Epidermal melanocyte (primary cell): ENCODE measurements at regions not wholly inside any gene's neighbourhood (a gene's known extent, or its start where the extent isn't known, plus 50 kb on each side); places are given as distances from the start of the nearest gene placed in this dataset.

ENCODE experiments used
- DNase-seq: peaks from one replicate; pipeline ENCODE4 v3.0.0; 2011; ENCODE audit warnings: low spot score; ENCODE audit not compliant: insufficient read length

DNA sequence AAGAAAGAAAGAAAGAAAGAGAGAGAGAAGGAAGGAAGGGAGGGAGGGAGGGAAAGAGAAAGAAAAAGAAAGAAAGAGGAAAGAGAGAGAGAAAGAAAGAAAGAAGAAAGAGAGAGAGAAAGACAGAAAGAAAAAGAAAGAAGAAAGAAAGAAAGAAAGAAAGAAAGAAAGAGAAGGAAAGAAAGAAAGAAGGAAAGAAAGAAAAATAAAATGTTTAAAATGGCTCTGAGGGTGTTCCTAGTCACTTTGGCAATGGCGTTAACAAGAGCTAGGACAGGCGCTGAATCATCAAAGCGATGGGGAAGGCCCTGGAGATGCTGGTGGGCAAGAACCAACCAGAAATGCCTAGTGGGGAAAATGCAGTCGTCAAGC lies 77.8 kb upstream of the GPC1 start:
- DNase-seq: no peak

DNA sequence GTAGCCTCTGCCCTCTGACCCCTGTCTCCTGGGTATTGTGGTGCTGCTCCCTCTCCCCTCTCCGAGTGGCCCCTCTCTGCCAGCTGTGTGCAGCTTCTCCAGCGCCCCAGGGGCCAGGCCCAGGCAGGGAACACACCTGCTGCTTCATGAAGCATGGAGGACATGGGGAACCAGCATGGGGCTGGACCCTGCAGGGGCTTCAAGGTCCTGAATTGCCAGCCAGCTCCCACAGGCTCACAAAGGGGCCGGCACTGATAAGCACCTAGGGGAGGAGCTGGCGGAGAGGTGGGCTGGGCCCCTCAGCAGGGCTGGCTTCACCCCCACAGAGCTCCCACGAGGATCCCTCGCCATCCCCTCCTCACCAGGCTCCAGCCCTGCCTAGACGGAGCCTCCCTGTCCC lies 77.4 kb upstream of the GPC1 start:
- DNase-seq: no peak

DNA sequence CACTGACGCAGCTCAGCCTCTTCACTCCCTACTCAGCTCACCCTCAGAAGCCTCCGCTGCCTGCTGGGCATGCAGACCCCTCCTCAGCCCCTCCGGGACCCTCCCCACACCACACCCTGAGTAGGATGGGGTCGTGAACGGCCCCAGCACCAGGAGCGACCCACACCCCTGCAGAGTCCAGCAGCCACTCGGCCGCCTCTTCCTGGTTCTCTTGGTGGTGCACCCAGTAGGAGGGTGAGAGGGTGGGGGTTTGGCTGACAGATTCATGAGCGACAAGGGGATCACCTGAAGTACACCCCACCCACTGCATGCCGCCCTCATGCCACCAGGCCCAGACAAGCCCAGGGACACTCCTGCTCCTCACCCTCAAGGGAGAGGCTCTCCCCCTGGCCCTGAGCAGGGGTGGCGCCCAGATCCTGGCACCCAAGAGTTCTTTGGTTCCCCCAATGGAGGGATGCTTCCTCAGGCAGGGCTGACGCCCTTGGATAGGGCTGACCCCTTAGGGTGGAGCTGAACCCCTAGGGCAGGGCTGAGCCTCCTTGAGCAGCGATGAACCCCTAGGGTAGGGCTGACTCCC lies 76.6 kb upstream of the GPC1 start:
- DNase-seq: no peak

DNA sequence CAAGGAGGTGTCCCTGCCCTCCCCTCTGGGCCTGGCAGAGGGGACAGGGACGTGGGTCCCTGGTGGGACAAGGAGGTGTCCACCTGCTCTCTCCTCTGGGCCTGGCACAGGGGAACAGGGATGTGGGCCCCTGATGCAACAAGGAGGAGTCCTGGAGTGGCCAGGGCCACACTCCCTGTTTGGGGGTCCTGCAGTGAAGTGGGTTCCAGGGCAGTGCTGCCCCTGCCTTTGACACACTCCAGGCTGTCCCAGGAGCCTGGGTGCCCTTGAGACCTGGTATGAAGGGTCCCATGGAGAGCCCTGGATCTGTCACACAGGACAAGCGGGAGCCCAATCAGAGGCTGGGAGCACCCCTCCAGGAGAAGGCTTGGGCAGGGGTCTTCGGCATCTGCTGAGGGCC lies 75.8 kb upstream of the GPC1 start:
- no peak for DNase-seq

DNA sequence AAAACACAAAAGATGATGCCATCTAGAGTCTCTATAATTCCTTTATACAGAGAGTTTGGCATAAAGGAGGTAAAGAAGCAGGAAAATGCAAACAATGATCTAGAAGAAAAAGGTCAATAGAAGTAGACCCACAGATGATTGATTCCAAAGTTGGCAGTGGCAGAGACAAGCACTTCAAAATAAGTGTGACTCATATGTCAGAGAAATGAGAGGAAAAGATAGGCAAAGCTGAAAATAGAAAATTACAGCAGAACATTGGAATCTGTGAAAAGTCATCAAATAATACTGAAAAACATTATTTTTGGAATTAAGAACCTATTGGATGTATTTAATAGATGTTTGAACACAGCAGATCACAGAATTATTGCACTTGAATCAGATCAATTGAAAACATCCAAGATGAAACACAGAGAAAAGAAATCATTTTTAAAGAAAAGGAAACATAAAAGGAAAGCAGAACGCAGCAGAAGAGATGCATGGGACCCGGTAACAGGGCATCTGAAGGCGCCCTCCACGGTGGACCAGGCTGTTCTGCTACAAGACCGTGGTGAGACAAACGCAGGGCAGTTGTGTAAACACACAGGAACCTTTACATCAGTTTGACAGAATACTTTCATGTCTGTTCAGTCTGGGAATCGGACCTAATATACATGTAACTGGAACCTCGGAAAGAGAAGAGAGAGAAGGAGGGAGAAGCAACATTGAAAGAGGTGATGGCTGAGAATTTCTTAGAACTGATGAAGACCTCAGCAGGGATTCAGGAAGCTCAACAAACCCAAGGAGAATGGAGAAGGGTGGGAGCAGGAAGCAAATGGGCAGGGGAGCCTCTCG lies 74.6 kb upstream of the GPC1 start:
- no peak for DNase-seq

DNA sequence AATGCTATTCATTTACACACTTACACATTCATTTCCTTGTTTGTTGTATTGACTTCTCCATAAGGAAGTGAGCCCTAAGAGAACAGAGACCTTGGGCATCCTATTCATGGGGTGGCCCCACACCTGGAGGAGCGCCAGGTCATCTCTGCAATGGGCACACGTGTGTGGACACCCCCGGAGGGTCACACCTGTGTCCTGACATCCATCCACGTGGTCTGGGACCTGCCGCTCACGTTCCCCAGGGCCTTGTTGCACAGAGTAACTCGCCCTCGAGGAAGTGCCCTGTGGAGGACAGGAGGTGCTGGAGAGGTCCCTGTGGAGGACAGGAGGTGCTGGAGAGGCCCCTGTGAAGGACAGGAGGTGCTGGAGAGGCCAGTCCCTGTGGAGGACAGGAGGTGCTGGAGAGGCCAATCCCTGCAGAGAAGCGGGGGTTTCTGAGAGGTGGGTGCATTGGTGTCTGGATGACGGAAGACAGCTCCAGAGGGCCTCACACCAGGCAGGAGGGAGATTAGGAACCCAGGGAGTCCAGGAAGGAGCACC lies 73.2 kb upstream of the GPC1 start:
- DNase-seq: no peak

DNA sequence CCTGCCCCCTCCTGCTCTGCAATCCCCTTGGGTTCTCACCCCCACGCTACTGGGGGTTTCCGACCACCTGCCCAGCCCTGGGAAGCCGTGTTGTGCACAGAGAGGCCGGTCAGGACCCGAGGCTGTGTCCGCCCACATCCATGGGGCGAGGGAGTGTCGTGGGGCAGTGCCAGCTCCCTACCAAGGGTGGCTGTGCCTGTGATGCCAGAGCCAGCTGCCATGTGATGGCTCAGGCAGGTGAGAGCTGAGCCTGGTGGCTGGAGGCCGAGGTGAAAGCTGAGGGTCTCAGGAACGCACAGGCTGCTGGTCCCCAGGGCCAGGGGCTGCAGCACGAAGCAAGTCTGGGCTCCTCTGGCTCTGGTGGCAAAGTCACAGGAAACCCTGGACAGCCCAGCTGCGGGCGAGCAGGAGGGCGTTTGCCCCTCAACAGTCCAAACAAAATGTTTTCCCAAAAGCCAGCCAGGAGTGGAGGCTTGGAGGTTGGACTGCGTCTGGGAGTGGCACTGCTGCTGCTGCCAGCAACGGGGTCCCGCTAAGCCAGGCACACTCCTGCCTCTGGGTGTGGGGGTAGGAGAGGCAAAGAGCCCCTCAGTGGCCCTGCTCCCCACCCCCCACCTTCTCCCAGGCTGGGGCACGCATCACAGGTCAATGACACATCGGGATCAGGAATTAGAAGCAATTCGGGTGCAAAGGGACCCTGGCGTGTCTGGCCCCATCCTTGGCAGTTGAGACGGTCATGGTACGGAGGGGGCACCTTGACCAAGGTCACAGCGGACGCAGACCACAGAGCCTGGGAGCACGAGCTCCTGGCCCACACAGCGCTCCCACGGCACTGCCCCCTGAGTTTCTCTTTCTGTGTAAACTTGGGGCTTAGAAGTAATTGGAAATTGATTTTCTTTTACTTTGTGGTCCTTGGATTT lies 72.4 kb upstream of the GPC1 start:
- no peak for DNase-seq

DNA sequence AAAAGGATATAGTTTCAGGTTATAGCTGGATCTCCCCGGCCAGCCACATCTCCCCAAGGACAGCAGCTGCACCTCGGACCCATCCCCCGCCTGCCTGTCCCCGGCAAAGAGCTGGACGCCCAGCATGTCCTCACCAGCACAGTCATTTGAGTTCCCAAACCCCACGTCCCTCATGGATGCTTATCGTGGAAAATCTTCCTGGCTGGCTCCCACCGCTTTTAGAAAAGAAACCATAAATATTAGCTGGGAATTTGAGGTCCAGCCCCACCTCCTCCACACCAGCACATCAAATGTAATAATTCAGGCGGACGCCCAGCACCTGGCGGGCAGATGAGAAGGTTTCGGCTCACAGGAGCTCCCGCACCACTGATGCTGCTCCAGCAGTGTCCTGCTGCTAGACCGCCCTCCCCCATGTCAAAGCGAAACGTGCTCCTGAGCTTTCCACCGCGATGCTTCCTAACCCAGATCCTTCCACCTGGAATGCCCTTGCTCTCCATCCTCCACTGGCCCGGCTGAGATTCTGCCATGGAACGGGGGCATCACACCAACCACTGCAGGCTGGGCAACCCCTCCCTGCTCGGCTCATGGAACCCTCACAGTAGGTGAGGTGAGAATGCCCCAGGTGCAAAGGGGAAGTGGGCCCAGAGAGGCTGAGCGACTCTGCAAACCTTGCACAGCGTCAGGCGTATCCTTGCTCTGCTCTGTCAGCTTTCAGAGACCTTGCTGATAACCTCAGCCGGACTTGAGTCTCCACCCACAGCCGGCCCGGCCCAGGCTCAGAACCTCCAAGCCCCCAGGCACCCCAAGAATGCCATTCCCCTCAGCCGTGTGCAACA lies 71.5 kb upstream of the GPC1 start:
- DNase-seq: no peak

DNA sequence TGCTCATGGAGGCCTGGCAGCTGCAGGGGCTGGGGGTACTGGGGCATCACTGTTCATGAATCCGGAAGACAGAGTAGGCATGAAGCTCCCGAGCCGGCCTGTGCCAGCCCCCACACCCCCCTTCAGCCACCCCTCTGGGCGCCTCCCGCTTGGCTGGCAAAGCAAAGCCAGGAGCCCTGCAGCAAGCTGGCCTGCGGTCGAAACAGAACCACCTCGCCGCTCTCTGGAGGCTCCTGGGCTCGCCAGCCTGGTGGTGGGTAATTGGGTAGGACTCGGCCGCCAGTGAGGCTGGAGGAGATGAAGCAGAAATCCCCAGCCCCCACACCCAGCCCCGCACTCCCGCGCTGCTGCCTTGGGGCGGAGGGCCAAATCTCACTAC lies 70.9 kb upstream of the GPC1 start:
- no peak for DNase-seq

DNA sequence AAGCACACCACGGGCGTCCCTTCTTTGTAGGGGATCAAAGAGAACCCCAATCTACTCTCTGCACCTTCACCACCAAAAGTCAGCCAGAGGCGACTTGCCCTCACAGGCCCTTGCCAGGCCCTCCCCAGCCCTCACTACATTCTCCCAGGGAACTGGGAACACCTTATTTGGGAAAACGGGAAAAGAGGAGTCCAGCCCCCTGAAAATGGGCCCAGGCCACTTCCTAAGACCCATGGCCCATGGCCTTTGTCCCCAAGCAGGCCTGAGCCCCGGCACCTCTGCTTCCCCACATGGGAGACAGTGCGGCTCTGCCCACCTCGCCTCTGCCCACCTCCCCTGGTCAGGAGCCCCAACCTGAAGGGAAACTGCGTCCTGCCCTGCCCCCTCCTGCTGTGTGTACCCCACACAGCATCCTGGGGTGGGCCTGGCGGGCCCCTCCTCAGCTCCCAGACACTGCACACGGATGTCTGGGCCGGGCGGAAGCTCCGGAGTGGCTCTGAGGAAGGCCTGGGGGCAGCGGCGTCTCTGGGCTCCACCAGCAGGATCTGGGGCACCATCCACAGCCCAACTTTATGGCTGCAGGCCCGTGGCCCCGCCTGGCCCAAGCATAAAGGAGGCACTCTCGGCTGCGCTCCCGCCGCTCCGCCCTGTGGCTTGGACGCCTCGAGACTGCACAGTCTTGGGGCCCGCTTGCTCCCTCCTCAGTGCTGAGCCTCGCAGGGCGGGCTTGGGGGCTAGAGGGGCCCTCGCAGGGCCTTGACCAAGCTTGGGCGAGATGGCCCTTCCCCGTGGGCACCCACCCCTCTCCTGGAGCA lies 70.3 kb upstream of the GPC1 start:
- no peak for DNase-seq

DNA sequence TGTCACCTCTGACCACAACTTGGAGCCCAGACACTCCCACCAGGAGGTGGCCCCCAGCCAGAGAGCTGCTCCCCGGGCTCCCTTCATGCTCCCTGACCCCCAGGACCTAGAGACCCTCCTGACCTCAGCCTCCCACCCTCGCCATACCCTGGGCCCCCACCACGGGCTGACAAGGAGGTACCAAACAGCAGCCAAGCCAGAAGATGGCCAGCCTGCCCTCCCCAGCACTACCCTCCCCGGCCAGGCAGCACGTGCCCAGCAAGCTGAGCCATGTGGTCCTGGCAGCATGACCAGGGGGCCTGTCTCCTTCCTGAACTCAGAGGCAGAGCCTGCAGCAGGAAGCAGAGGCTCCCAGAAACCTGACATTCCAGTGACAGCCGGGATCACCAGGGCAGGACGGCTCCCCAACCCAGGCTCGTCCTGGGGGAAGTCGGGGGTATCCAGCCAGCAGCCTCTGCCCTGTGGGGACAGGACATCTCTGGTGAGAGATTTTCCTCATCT lies 69.4 kb upstream of the GPC1 start:
- DNase-seq: no peak

DNA sequence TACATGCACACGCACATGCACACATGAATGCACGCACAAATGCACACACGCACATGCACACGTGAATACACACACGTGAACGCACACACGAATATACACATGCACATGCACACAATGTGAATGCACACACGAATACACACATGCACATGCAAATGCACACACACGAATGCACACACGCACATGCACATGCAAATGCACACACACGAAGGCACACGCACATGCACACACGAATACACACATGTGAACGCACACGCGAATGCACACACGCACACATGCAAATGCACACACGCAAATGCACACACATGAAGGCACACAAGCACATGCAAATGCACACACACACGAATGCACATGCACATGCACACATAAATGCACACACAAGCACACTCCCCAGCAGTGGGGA lies 68.6 kb upstream of the GPC1 start:
- DNase-seq: no peak

DNA sequence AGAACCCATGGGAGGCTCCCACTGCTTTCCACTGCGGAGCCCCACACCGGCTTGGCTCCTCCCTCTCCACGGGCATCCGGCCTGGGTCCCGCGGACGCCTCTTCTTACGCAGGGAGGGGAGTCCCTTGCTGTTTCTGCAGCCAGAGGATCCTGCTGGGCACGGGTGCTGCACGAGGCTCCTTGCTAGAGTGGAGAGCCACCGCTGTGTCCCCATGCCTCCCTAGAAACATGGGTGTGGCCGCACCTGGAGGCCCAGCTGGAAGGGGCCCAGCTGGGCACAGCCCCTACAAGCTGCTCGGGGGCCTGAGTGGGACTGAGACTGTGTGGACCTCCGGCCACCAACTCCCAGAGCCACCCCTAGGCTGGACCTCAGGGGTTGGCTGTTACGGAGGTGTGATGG lies 67.7 kb upstream of the GPC1 start:
- DNase-seq: no peak

DNA sequence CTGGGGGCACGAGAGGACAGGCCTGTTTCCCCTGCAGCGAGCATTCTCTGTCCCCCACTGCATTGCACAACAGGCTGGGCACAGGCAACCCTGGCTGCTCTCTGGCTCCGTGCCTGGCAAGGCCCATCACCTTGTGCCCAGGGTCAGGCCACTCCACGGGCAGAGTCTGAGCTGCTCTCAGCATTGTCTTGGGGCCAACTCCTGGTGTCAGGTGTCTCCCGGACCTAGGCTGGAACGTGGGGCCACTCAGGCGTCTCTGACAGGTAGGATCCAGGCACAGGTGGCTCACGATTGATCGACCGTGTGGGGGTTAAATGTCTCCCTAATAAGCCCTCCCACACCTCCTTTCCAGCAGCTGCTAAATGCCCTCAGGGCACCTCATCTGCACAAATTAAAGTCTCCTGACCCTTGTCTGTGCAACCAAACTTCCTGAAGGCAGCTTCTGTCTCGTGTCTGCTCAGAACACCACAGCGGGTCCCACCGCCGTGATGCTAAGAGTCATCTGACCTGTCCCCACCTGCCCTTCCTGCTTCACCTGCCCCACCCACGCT lies 66.6 kb upstream of the GPC1 start:
- DNase-seq: no peak

DNA sequence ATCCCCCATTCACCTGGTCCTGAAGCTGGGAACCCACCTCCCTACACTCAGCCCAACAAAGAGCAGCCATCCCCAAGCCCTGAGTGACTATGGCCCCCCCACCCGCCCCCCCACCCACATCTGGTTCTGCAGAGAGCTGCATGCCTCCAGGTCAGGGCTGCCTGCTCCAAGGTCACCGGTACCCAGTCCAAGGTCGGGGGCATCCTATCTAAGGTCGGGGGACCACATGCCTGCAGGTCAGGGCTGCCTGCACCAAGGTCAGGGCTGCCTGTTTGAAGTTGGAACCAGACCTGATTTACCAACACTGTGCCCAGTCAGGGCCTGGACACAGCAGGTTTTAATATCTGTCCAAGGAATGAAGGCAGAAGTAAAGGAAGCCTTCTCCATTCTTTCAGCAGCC lies 66.1 kb upstream of the GPC1 start:
- no peak for DNase-seq

DNA sequence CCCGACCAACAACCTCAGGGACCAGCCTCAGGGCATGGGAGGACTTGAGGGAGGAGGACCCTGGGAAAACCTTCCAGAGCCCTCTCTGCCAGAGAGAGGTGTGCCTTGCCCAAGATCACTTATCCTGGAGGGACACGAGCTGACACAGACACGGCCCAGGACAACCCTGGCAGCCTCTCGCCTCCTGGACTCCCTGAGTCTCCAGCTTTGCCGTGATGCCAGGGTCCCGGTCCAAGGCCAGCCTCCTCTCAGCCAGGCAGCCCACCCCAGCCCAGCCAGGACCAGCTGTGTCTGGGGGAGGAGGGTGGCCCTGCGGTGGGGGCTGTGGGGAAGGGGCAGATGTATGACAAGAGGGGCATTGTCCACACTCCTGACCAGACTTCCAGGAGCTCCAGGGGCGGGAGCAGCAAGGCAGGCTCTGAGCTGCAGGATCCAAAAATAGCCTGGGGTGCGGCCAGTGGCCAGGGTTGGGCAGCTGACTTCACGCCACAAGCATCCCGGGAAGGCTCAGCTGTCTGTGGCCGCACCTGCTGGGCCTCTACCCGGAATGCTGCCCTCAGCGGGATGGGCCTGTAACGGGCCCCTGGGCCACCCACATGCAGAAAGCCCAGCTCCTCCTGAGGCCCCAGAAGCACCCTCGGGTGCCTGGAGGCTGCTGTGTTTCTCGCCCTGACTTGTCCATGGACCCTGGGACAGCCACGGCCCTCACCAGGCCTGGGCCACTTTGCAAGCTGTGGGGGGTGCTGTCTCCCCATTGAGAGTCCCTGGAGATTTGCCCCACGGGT lies 65.5 kb upstream of the GPC1 start:
- DNase-seq: peak; percentile 98

DNA sequence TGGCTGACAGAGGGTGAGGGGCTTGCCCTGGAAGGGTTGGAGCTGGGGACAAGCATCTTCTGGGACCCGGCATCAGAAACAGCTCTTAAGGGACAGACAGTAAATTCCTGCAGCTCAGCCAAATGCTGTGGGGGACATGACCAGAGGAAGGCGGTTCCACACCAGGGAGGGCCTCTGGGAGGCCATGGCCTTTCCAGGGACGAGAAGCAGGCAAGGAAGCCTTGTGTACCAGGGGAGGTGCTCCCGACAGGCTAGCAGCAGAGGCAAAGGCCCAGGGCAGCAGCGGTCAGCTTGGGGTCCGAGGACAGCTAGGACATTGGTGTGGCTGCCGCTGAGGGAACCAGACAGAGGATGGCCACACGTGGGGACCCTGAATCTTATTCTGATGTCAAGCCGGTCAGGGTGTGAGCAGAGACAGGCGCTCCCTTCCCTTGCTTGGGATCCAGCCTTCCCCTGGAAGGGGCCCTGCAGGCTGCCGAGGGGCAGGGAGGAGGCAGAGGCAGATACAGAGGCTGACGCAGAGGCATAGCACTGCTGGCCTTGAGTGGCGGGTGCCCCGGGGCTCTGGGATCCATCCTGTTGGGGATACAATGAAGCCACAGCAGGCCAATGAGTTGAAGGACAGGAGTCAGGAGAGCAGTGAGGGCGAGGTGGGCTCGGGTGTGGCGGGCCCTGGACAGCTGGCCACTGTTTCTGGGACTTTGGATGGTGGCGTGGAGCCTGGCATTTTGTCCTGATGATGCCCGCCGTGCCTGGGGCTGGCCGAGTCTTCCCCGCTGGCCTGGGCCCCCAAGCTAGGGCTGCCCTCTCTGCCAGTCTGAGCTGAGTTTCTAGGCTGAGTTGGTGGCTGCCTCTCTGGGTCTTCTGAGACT lies 64.1 kb upstream of the GPC1 start:
- DNase-seq: no peak

DNA sequence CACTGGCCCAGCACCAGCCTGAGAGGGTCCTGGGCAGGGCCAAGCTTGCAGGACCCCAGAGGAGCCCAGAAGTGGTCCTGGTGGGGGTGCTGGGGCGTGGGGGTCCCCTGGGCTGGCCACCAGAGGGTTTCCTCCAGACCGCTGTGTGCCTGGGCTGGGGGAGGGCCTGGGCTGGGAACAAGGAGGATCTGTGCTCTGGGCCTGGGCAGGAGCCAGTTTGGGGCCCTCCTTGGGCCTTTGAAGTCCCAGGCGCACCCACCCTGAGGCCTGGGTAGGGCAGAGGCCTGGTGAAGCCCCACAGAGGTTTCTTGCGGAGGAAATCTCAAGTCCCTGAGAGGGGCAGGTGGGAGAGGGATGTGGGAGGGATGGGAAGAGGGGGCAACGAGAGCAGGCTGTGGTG lies 63.4 kb upstream of the GPC1 start:
- DNase-seq: no peak
